Bronchial epithelial cell (primary cell): ENCODE measurements at regions not wholly inside any gene's neighbourhood (a gene's known extent, or its start where the extent isn't known, plus 50 kb on each side); places are given as distances from the start of the nearest gene placed in this dataset.

Experiments
- DNase-seq: peaks from one replicate; pipeline ENCODE4 v3.0.0-alpha.2; 2010; ENCODE audit warnings: low read depth
- FAIRE-seq: peaks from 2 replicates; lab custom pipeline; 2011; peaks lifted over from hg19 to GRCh38; lab: Jason Lieb, UNC
- H3K27me3 ChIP-seq: 2 replicates; pipeline ENCODE4 v1.5.1; 2011; ENCODE audit warnings: low read length; ENCODE audit not compliant: control insufficient read depth, insufficient read depth
- H3K36me3 ChIP-seq: 2 replicates; pipeline ENCODE4 v1.5.1; 2011; ENCODE audit warnings: low read length; ENCODE audit not compliant: control insufficient read depth, insufficient read depth
- H3K4me3 ChIP-seq: 2 replicates; pipeline ENCODE4 v1.5.1; 2011; ENCODE audit warnings: mild to moderate bottlenecking, low read depth, low read length, control low read depth
- TF ChIP-seq, protein P1 (sequence below): IDR thresholded peaks from 2 replicates; pipeline ENCODE4 v1.5.1; 2011; ENCODE audit warnings: mild to moderate bottlenecking, moderate library complexity, low read length, control low read depth, inconsistent platforms; ENCODE audit not compliant: insufficient read depth, severe bottlenecking

DNA sequence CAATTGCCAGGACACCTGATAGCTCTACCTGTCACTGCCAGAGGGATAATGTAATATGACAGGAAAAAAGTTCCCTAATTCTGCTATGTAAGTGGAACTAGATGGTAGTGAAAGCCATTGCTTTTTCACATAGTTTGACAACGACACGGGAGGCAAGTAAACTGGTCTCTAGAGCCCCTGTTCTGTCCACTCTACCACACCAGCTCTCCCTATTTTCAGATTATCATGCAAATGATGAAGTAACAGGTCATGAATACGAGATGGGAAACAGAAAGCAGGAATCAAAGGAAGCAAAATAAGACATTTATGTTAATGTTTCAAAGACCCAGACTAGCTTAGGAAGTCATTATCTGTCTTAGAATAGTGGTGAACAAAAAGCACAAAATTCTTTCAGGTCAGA is 56.2 kb downstream of the TAF11L14 start:
- TF ChIP-seq, protein P1, sequence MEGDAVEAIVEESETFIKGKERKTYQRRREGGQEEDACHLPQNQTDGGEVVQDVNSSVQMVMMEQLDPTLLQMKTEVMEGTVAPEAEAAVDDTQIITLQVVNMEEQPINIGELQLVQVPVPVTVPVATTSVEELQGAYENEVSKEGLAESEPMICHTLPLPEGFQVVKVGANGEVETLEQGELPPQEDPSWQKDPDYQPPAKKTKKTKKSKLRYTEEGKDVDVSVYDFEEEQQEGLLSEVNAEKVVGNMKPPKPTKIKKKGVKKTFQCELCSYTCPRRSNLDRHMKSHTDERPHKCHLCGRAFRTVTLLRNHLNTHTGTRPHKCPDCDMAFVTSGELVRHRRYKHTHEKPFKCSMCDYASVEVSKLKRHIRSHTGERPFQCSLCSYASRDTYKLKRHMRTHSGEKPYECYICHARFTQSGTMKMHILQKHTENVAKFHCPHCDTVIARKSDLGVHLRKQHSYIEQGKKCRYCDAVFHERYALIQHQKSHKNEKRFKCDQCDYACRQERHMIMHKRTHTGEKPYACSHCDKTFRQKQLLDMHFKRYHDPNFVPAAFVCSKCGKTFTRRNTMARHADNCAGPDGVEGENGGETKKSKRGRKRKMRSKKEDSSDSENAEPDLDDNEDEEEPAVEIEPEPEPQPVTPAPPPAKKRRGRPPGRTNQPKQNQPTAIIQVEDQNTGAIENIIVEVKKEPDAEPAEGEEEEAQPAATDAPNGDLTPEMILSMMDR = no peak
- Histone ChIP-seq H3K36me3 (no peaks in the 10 kb centered on the region), H3K27me3 (no peaks in the 10 kb centered on the region), H3K4me3 (no peak overlapping the region)
- no peak for DNase-seq
- FAIRE-seq = no peak

DNA sequence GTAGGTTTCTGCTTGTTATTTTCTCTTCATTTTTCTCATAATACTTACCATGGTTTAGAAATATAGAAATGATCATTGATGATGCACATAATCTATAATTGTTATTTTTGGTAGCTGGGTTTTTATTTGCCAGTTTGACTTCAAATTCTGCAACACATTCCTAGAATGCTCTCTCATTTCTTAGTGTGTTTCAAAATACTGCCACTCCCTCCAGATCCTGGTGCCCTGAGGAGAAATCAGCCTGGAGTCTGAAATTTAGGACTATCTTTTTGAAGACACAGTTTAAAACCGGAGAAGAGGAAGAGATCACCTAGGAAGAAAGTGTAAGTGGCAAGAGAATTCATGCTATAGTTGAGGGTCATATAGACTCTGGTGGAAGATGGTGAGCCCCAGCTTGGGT is 57.5 kb downstream of the TAF11L14 start:
- TF ChIP-seq, protein P1 = no peak
- no peak for FAIRE-seq
- no peaks in the 10 kb centered on the region for H3K27me3 ChIP-seq

DNA sequence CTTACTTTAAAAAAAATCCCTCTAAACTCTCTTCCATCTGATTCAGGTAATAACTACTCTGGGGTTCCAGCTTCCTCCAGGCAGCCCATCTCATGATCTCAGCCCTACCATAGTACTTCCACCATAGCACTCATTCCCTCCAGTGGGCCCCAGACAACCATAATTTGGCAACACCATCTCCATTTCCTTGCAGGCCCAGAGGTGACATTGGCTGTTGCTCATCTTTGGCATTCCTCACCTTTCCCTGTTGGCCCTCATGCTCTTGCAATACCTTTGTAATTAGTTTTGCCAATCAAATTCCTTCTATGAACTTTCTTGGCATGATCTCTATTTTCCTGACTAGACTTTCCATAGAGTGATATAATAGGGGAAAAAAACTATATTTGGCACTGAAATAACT is 60.1 kb downstream of the TAF11L14 start:
- no peak for FAIRE-seq
- peak; percentile 3 for DNase-seq
- Histone ChIP-seq H3K36me3 (no peaks in the 10 kb centered on the region), H3K27me3 (no peaks in the 10 kb centered on the region), H3K4me3 (no peak overlapping the region)
- TF ChIP-seq, protein P1 = no peak

More for the DNA sequence above, 57.5 kb downstream of the TAF11L14 start:
- Histone ChIP-seq H3K4me3 (no peak overlapping the region), H3K36me3 (no peaks in the 10 kb centered on the region)
- no peak for DNase-seq

DNA sequence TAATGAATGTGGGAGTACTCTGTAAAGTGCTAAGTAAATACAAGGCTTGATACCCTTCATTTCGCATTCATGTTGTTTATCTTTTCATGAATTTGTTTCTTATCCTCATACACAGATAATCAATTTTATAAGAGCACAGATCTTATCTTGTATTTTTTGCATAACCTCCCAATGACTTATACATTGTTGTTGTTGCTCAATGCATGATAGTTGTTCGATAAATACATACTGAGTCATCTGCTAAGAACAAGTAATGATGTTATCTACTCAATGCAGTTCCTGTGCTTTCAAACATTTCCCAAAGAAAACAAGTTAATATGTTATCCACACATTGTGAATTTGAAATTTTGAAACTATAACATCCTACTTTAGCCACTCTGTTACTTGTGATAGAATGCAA is 60.7 kb downstream of the TAF11L14 start:
- H3K27me3 ChIP-seq = no peaks in the 10 kb centered on the region
- H3K36me3 ChIP-seq = no peaks in the 10 kb centered on the region
- FAIRE-seq = no peak
- no peak overlapping the region for H3K4me3 ChIP-seq
- TF ChIP-seq, protein P1 = no peak
- DNase-seq = peak; percentile 83

DNA sequence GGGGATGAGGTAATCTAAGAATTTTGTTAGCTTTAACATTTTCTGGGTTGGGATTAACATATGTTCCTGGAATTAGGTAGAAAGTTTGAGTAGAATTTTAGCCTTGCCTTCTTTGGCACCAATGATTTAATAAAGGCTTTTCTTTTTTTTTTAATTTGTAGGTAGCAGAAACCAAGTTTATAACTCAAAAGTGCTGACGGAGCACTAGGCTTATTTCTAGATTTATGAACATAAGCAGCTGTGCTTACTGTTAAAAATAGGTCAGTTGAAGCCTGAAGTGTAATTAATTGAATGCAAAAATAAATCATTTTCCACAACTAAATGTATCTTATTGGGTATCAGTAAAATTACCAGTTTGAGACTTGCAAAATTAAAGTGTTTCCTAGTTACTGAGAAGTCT is 62.4 kb downstream of the TAF11L14 start:
- Histone ChIP-seq H3K4me3 (no peak overlapping the region), H3K36me3 (no peaks in the 10 kb centered on the region), H3K27me3 (no peaks in the 10 kb centered on the region)
- TF ChIP-seq, protein P1 = no peak
- no peak for FAIRE-seq
- DNase-seq = no peak

DNA sequence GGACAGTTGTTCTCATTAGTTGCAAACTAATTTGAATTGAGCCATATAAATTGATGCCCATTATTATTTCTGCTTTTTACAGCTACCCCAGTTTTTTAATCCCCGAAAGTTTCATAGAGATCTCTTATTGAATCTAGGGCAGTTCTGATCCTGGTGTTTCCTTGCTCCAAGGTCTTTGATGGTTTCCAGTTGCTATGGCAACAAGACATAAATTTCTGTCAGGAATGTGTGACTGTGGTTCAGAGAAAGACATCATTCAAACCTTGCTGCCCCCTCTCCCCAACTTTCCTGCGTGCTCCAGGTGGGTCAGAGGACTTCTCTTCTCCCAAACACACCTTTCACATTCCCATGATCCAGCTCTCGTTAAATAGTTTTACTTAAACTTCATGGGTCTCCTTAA is 63.4 kb downstream of the TAF11L14 start:
- no peak overlapping the region for H3K4me3 ChIP-seq
- DNase-seq (no peak), FAIRE-seq (no peak)

More for the DNA sequence above, 63.4 kb downstream of the TAF11L14 start:
- TF ChIP-seq, protein P1 = no peak
- Histone ChIP-seq H3K36me3 (no peaks in the 10 kb centered on the region), H3K27me3 (no peaks in the 10 kb centered on the region)
